GM18498 (cell line): ENCODE measurements at regions not wholly inside any gene's neighbourhood (a gene's known extent, or its start where the extent isn't known, plus 50 kb on each side); places are given as distances from the start of the nearest gene placed in this dataset.
"Not testable (repeated sequence)": the region's sequence is repeated elsewhere in the genome, so short reads cannot be mapped to it uniquely, and the experiment has no call there.

Experiments
- ATAC-seq: cut with Tn5 transposase; IDR thresholded peaks from one replicate; pipeline ENCODE4 v1.9.1; 2021; ENCODE audit warnings: mild to moderate bottlenecking, moderate library complexity; ENCODE audit not compliant: unreplicated experiment

GRCh38 chrX:25144043-25144940 lies 128.5 kb upstream of the ARX start:
- no peak for ATAC-seq

- ATAC-seq = no peak
Observed at GRCh38 chrX:25143596-25143995, 127.8 kb upstream of the ARX start.

GRCh38 chrX:25141684-25142083 lies 125.9 kb upstream of the ARX start:
- no peak for ATAC-seq

GRCh38 chrX:25131055-25131454 lies 115.3 kb upstream of the ARX start:
- ATAC-seq = no peak

GRCh38 chrX:25130619-25131018 lies 114.9 kb upstream of the ARX start:
- ATAC-seq = no peak

GRCh38 chrX:25125483-25125882 lies 109.7 kb upstream of the ARX start:
- ATAC-seq = no peak

GRCh38 chrX:25124391-25124790 lies 108.6 kb upstream of the ARX start:
- ATAC-seq = no peak

- ATAC-seq = no peak
Observed at GRCh38 chrX:25112156-25112555, 96.4 kb upstream of the ARX start.

GRCh38 chrX:25108481-25108880 lies 92.7 kb upstream of the ARX start:
- ATAC-seq = no peak

- no peak for ATAC-seq
Observed at GRCh38 chrX:25105221-25105620, 89.5 kb upstream of the ARX start.

GRCh38 chrX:25096522-25097045 lies 80.8 kb upstream of the ARX start:
- no peak for ATAC-seq

- ATAC-seq = not testable (repeated sequence)
Observed at GRCh38 chrX:25091152-25091551, 75.4 kb upstream of the ARX start.

- ATAC-seq = no peak
Observed at GRCh38 chrX:25084446-25084845, 68.7 kb upstream of the ARX start.

- no peak for ATAC-seq
Observed at GRCh38 chrX:25083661-25084060, 67.9 kb upstream of the ARX start.

GRCh38 chrX:25079020-25079419 lies 63.3 kb upstream of the ARX start:
- no peak for ATAC-seq

- no peak for ATAC-seq
Observed at GRCh38 chrX:25076941-25077500, 61.3 kb upstream of the ARX start.

- ATAC-seq = no peak
Observed at GRCh38 chrX:25072247-25072646, 56.5 kb upstream of the ARX start.

- no peak for ATAC-seq
Observed at GRCh38 chrX:25070038-25070437, 54.3 kb upstream of the ARX start.

GRCh38 chrX:25069209-25069608 lies 53.4 kb upstream of the ARX start:
- ATAC-seq = no peak

GRCh38 chrX:25068340-25068739 lies 52.6 kb upstream of the ARX start:
- no peak for ATAC-seq

GRCh38 chrX:25067271-25068172 lies 51.8 kb upstream of the ARX start:
- no peak for ATAC-seq
